SK-N-SH (cell line): ENCODE measurements at regions not wholly inside any gene's neighbourhood (a gene's known extent, or its start where the extent isn't known, plus 50 kb on each side); places are given as distances from the start of the nearest gene placed in this dataset.

Experiments
- CTCF ChIA-PET: fragments of 300-600, 350-600 bp; formaldehyde crosslinking; extraction: SDS; loops from one replicate; lab custom pipeline; 2021; lab: Yijun Ruan, JAX
- POLR2A ChIA-PET: fragments of 350-600 bp; sonication (Branson Sonifier 250); formaldehyde crosslinking; extraction: SDS; loops from one replicate; lab custom pipeline; 2020; ENCODE audit warnings: antibody characterized with exemption, inconsistent platforms; lab: Yijun Ruan, JAX
- DNase-seq: peaks from one replicate; pipeline ENCODE4 v3.0.0; 2012
- H2AFZ ChIP-seq: fragments of 200-600 bp; sonication (generic); 2 replicates; pipeline ENCODE4 v1.8.1; 2016; ENCODE audit warnings: antibody characterized with exemption, mild to moderate bottlenecking, low read depth
- H3F3A ChIP-seq: fragments of 200-600 bp; sonication (generic); replicated peaks from 2 replicates; pipeline ENCODE3; 2016; ENCODE audit warnings: antibody characterized with exemption, mild to moderate bottlenecking; ENCODE audit not compliant: insufficient read depth
- H3K27ac ChIP-seq, 2 experiments: fragments of 200-500 bp in 1 of 2; fragments of 200-600 bp in 1 of 2; sonication (Bioruptor generic) in 1 of 2; sonication (generic), shearing (Covaris generic) in 1 of 2; 2 replicates each; pipeline versions ENCODE4 v1.5.1 to v1.6.1; 2014 to 2016; ENCODE audit warnings: low read depth in 2 of 2, inconsistent platforms in 1 of 2, low read length in 1 of 2, mild to moderate bottlenecking in 1 of 2, mixed read lengths in 1 of 2
- H3K27me3 ChIP-seq: fragments of 200-600 bp; sonication (generic), shearing (Covaris generic); 2 replicates; pipeline ENCODE4 v1.6.1; 2016; ENCODE audit warnings: mixed run types; ENCODE audit not compliant: insufficient read depth
- H3K36me3 ChIP-seq, 2 experiments: fragments of 200-500 bp in 1 of 2; fragments of 200-600 bp in 1 of 2; sonication (Bioruptor generic) in 1 of 2; sonication (generic) in 1 of 2; replicated peaks in 1 of 2; 2 replicates each; pipeline versions ENCODE3 to v1.5.1; 2014 to 2016; ENCODE audit warnings: low read length in 1 of 2, mild to moderate bottlenecking in 1 of 2; ENCODE audit not compliant: insufficient read depth in 2 of 2, control insufficient read depth in 1 of 2
- H3K4me1 ChIP-seq, 2 experiments: fragments of 200-500 bp in 1 of 2; fragments of 200-600 bp in 1 of 2; sonication (Bioruptor generic) in 1 of 2; sonication (generic), shearing (Covaris generic) in 1 of 2; 2 replicates each; pipeline versions ENCODE4 v1.5.1 to v1.6.1; 2014 to 2016; ENCODE audit warnings: low read depth in 1 of 2, low read length in 1 of 2, mixed run types in 1 of 2; ENCODE audit not compliant: insufficient read depth in 2 of 2, control insufficient read depth in 1 of 2
- H3K4me2 ChIP-seq: fragments of 200-600 bp; sonication (generic), shearing (Covaris generic); 2 replicates; pipeline ENCODE4 v1.6.1; 2017; ENCODE audit warnings: mixed run types
- H3K4me3 ChIP-seq, 2 experiments: fragments of 200-500 bp in 1 of 2; fragments of 200-600 bp in 1 of 2; sonication (Bioruptor generic) in 1 of 2; sonication (generic), shearing (Covaris generic) in 1 of 2; 2 replicates each; pipeline versions ENCODE4 v1.5.1 to v1.8.1; 2014 to 2016; ENCODE audit warnings: low read depth in 2 of 2, inconsistent platforms in 1 of 2, low read length in 1 of 2, mild to moderate bottlenecking in 1 of 2, mixed read lengths in 1 of 2, moderate library complexity in 1 of 2
- H3K79me2 ChIP-seq: fragments of 200-600 bp; sonication (generic); 2 replicates; pipeline ENCODE4 v1.8.1; 2017; ENCODE audit warnings: mild to moderate bottlenecking; ENCODE audit not compliant: insufficient read depth
- H3K9ac ChIP-seq: fragments of 200-600 bp; sonication (generic); 2 replicates; pipeline ENCODE4 v1.6.1; 2017; ENCODE audit warnings: mixed run types
- H3K9me2 ChIP-seq: fragments of 200-600 bp; sonication (generic); 2 replicates; pipeline ENCODE4 v1.6.1; 2017; ENCODE audit warnings: mixed run types
- H3K9me3 ChIP-seq: fragments of 200-600 bp; sonication (generic); 2 replicates; pipeline ENCODE4 v1.6.1; 2017; ENCODE audit warnings: mixed run types, mild to moderate bottlenecking, moderate library complexity
- H4K20me1 ChIP-seq: fragments of 200-600 bp; sonication (generic); 2 replicates; pipeline ENCODE4 v1.6.1; 2017; ENCODE audit warnings: mild to moderate bottlenecking, mixed run types; ENCODE audit not compliant: insufficient read depth
- CHD2 ChIP-seq: fragments of 150-350 bp; IDR thresholded peaks from 2 replicates; pipeline ENCODE4 v1.6.1; 2018; ENCODE audit warnings: low read length; ENCODE audit not compliant: partially characterized antibody
- EZH2phosphoT487 ChIP-seq: fragments of 200-600 bp; sonication (generic); IDR thresholded peaks from 2 replicates; pipeline ENCODE4 v1.6.1; 2017; ENCODE audit warnings: low read depth, mixed run types, mild to moderate bottlenecking, antibody characterized with exemption, moderate library complexity, borderline replicate concordance
- FOSL2 ChIP-seq: IDR thresholded peaks from 2 replicates; pipeline ENCODE4 v1.4.0; 2012; ENCODE audit warnings: low read depth, mild to moderate bottlenecking, moderate library complexity, borderline replicate concordance
- FOXJ3 ChIP-seq: sonication (generic); formaldehyde crosslinking; IDR thresholded peaks from 2 replicates; pipeline ENCODE4 v1.5.1; 2020; ENCODE audit warnings: mild to moderate bottlenecking, missing genetic modification reagents
- GATA2 ChIP-seq: sonication (generic); formaldehyde crosslinking; IDR thresholded peaks from 2 replicates; pipeline ENCODE4 v1.5.0; 2020; ENCODE audit warnings: mild to moderate bottlenecking, missing genetic modification reagents
- MXI1 ChIP-seq: IDR thresholded peaks from 2 replicates; pipeline ENCODE4 v1.6.1; 2012; ENCODE audit warnings: mild to moderate bottlenecking, low read depth, low read length, improper control_type of control experiment
- NFIC ChIP-seq: IDR thresholded peaks from 2 replicates; pipeline ENCODE4 v1.4.0; 2012; ENCODE audit warnings: borderline replicate concordance
- NRF1 ChIP-seq: IDR thresholded peaks from 2 replicates; pipeline ENCODE4 v1.6.1; 2012; ENCODE audit warnings: low read depth, mild to moderate bottlenecking, low read length
- PBX3 ChIP-seq: IDR thresholded peaks from 2 replicates; pipeline ENCODE4; 2012
- POLR2AphosphoS5 ChIP-seq: IDR thresholded peaks from 2 replicates; pipeline ENCODE4 v1.6.1; 2012; ENCODE audit warnings: low read depth, low read length
- RXRA ChIP-seq: IDR thresholded peaks from 2 replicates; pipeline ENCODE4 v1.4.0; 2012; ENCODE audit warnings: low read depth, mild to moderate bottlenecking, borderline replicate concordance
- SMC3 ChIP-seq: IDR thresholded peaks from 2 replicates; pipeline ENCODE4 v1.6.1; 2012; ENCODE audit warnings: low read depth, low read length, improper control_type of control experiment
- YY1 ChIP-seq: IDR thresholded peaks from 2 replicates; pipeline ENCODE4 v1.4.0; 2012; ENCODE audit warnings: low read depth, mild to moderate bottlenecking
- ZBTB33 ChIP-seq: IDR thresholded peaks from 2 replicates; pipeline ENCODE4 v1.4.0; 2012; ENCODE audit warnings: low read depth, borderline replicate concordance
- WGBS: methylation state at CpG from one replicate; pipeline ENCODE4 v1.1.6; 2017; ENCODE audit warnings: low lambda C conversion rate; 5-methylcytosine and 5-hydroxymethylcytosine counted together
- TF ChIP-seq, protein P1 (sequence below): fragments of 150-350 bp; IDR thresholded peaks from 2 replicates; pipeline ENCODE4 v1.6.1; 2017; ENCODE audit warnings: antibody characterized with exemption, low read length, low read depth, borderline replicate concordance
- TF ChIP-seq, protein P2 (sequence below): fragments of 150-350 bp; IDR thresholded peaks from 2 replicates; pipeline ENCODE4 v1.6.1; 2016; ENCODE audit warnings: mild to moderate bottlenecking, low read depth, low read length
- TF ChIP-seq, protein P3 (sequence below): IDR thresholded peaks from 2 replicates; pipeline ENCODE4 v1.4.0; 2012; ENCODE audit warnings: low read depth, borderline replicate concordance

- TF ChIP-seq ZBTB33 = no peak
- TF ChIP-seq, protein P1, sequence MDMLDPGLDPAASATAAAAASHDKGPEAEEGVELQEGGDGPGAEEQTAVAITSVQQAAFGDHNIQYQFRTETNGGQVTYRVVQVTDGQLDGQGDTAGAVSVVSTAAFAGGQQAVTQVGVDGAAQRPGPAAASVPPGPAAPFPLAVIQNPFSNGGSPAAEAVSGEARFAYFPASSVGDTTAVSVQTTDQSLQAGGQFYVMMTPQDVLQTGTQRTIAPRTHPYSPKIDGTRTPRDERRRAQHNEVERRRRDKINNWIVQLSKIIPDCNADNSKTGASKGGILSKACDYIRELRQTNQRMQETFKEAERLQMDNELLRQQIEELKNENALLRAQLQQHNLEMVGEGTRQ = no peak
- no peak for TF ChIP-seq NFIC
- no peak for TF ChIP-seq PBX3
- no peak for TF ChIP-seq SMC3
- TF ChIP-seq NRF1 = no peak
- no peak for TF ChIP-seq YY1
- TF ChIP-seq, protein P2, sequence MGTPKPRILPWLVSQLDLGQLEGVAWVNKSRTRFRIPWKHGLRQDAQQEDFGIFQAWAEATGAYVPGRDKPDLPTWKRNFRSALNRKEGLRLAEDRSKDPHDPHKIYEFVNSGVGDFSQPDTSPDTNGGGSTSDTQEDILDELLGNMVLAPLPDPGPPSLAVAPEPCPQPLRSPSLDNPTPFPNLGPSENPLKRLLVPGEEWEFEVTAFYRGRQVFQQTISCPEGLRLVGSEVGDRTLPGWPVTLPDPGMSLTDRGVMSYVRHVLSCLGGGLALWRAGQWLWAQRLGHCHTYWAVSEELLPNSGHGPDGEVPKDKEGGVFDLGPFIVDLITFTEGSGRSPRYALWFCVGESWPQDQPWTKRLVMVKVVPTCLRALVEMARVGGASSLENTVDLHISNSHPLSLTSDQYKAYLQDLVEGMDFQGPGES = no peak
- TF ChIP-seq, protein P3, sequence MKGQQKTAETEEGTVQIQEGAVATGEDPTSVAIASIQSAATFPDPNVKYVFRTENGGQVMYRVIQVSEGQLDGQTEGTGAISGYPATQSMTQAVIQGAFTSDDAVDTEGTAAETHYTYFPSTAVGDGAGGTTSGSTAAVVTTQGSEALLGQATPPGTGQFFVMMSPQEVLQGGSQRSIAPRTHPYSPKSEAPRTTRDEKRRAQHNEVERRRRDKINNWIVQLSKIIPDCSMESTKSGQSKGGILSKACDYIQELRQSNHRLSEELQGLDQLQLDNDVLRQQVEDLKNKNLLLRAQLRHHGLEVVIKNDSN = no peak
- no peak for TF ChIP-seq CHD2
- no peak for TF ChIP-seq FOSL2
- no peak for TF ChIP-seq RXRA
- no peak for TF ChIP-seq POLR2AphosphoS5
- no peak for TF ChIP-seq MXI1
- no peak for TF ChIP-seq FOXJ3
- no peak for TF ChIP-seq GATA2 (CRISPR knock-in tag)
- TF ChIP-seq EZH2phosphoT487 = no peak
- H3K9ac ChIP-seq = no peak overlapping the region
- ChIA-PET CTCF (interaction anchor here (0.7 kb wide), 1 partner anchor 43 kb away, joined by 3 read pairs; no protein-coding TSS in a partner anchor), POLR2A (no interaction called here)
- DNase-seq = no peak
- H3K9me3 ChIP-seq = no peaks in the 10 kb centered on the region
- no peak overlapping the region for H3K4me2 ChIP-seq
- peaks cover 0 to 4% of the 10 kb centered on the region in 2 experiments; a peak in 1 of 4 replicates for H3K4me1 ChIP-seq
- no peaks in the 10 kb centered on the region for H3K79me2 ChIP-seq
- H3K36me3 ChIP-seq = no peaks in the 10 kb centered on the region
- no peaks in the 10 kb centered on the region for H3K27me3 ChIP-seq
- no peak overlapping the region for H2AFZ ChIP-seq
- WGBS = 67% methylated on average over 2 of the region's 2 CpGs
- H3K27ac ChIP-seq = peak overlapping the region in 1 of 2 experiments; percentile 28; a peak in 1 of 4 replicates
- no peaks in the 10 kb centered on the region for H3F3A ChIP-seq
- no peaks in the 10 kb centered on the region for H4K20me1 ChIP-seq
- no peak overlapping the region for H3K4me3 ChIP-seq
- no peaks in the 10 kb centered on the region for H3K9me2 ChIP-seq
Measured at GRCh38 chr5:57402348-57402747, 80.3 kb downstream of the ACTBL2 start.
